Activated CD4-positive, alpha-beta T cell treated with anti-CD3 and anti-CD28 coated beads, Interleukin-2, amount 50 U/mL, for 24 hours (primary cell): ENCODE measurements at regions not wholly inside any gene's neighbourhood (a gene's known extent, or its start where the extent isn't known, plus 50 kb on each side); places are given as distances from the start of the nearest gene placed in this dataset.

Experiments used
- DNase-seq, 2 donors: peaks; one replicate each; pipeline ENCODE4 v3.0.0-alpha.2; 2020; ENCODE audit warnings: low read depth in 1 of 2, low spot score in 1 of 2

- peak in 1 of 2 donors; percentile 54 for DNase-seq
Measured at GRCh38 chr1:221829327-221830015, 87.6 kb upstream of the DUSP10 start.

DNA sequence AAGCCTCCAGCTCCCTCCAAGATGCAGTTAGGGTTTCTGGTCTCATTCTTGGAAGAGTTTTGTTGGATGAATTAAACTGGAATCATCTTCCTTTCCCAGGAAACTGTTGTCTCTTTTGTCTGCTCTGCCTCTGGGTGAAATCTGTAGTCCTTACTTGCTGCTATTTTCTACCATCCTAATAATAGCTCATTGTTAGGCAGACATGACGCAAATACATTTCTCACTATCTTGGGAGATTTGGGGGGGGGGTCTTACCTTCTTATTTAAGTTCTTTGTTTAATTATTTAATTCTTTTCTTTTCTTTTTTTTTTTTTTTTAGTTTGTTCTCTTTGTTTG, 85.4 kb upstream of the DUSP10 start:
- DNase-seq, result no peak

DNA sequence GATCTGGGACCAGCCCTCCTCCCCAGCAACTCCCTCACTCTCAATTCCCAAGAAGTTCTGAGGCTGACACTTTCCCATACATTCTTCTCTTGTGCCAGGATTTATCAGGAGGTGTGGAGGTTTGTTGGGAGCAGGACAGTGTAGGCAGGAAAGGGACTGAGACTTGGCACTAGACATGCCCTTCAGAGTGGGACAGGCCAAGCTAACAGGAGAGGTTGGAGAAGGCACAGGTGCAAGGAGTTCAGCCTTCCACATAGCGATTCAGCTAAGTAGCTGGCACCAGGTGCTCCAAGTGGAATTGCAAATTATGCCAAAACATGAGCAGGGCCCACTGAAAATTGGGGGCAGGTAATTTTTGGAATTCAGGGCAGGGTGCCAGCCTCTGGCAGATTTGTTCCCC, 83.0 kb upstream of the DUSP10 start:
- no peak for DNase-seq

GRCh38 chr1:221824025-221824424, 82.1 kb upstream of the DUSP10 start:
- no peak for DNase-seq

DNA sequence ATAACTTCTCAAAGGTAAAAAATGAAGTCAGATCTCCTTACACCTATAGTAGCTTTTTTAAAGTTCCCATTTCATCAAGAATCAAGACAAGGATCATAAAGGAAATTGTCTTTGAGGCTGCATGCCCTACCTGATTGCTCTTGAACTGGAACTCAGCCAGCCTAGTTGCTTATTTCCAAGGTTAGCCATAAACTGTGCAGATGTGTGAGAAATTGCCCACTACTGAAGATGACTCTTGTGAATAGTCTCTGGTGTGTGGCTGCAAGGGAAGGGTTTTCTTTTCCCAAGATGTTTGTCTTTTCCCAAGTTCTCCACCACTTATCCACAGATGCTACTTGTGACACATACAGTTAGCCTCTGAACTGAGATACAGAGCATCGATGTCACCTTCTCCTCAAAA, 81.7 kb upstream of the DUSP10 start:
- DNase-seq, result no peak

GRCh38 chr1:221823149-221823548, 81.3 kb upstream of the DUSP10 start:
- no peak for DNase-seq

- no peak for DNase-seq
Measured at GRCh38 chr1:221822591-221822990, 80.7 kb upstream of the DUSP10 start.

DNA sequence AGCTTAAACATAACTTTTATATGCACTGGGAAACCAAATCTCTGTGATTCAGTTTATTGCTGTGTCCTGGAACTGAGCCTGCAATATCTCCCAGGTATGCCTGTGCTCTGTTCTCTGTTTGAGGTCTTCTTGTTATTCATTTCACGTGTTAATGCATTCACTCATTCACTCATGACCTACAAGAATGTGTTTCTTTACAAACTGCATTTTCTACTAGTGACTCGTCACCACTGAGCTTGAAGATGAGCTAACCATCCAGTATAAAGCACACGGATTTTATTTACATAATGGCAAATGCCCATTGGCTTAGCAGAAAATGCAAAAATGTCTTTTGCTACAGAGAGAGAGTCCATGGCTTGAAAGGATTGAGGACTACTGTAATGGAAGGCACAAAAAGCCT, 75.0 kb upstream of the DUSP10 start:
- no peak for DNase-seq

DNA sequence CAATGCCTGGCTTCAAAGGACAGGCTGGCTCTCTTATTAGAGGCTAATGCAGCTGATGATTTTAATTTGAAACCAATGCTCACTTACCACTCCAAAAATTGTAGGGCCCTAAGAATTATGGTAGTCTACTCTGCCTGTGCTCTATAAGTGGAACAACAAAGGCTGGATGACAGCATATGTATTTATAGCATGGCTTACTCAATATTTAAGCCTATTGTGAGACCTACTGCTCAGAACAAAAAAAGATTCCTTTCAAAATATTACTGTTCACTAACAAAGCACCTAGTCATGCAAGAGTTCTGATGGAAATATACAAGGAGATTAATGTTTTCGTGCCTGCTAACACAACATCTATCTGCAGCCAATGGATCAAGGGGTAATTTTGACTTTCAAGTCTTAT, 73.8 kb upstream of the DUSP10 start:
- DNase-seq, result no peak

DNA sequence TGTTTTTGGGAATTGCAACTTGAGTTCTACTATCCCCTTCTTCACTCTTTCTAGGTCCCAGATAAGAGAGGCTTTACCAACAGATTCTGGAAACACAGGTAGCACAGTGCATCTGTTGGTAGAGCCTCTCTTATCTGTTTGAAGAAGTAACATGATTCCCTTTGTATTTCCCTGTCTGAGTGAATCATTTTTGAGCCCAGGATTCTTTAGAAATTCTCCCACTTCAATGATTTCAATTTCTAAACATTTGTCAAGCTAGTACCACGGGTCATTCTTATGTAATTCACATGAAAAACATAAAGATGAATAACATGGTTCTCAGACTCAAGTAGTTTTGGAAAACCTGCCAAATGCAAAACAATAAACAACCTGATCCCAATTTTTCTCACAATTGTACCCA, 72.0 kb upstream of the DUSP10 start:
- DNase-seq, result no peak

GRCh38 chr1:221812905-221813597, 71.2 kb upstream of the DUSP10 start:
- DNase-seq, result no peak

DNA sequence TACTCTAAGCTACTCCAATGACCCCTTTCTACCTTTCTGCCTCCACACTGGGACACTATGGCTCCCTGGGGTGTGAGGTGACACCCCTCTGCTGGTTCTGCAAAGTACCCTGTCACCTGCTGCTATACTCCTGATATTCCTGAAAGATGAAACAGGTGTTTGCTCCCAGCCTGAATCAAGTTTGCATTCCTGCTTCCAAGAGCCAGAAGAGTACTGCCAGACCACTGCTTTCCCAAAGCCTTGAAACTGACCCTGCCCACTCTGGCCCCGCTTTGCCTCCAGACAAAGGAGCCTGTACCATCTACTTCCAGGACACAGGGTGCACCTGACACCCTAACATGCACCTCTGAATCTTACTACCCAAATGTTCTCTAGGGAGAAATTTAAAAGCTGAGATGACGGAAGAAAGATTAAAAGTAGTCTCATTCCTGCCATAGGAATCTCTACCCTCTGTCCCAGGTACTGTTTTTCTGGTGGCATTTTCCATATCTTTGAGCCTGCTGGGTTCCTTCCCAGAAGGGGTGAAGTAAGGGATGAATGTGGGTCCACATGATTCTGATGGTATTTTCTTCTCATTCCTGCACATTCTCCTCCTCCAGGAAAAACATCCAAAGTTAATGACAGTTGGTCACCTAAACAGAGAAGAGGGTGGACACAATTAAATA, 70.3 kb upstream of the DUSP10 start:
- DNase-seq, result no peak

GRCh38 chr1:221810406-221810805, 68.5 kb upstream of the DUSP10 start:
- no peak for DNase-seq

- no peak for DNase-seq
Measured at GRCh38 chr1:221809091-221810029, 67.5 kb upstream of the DUSP10 start.

- DNase-seq, result no peak
Measured at GRCh38 chr1:221806984-221807383, 65.1 kb upstream of the DUSP10 start.

DNA sequence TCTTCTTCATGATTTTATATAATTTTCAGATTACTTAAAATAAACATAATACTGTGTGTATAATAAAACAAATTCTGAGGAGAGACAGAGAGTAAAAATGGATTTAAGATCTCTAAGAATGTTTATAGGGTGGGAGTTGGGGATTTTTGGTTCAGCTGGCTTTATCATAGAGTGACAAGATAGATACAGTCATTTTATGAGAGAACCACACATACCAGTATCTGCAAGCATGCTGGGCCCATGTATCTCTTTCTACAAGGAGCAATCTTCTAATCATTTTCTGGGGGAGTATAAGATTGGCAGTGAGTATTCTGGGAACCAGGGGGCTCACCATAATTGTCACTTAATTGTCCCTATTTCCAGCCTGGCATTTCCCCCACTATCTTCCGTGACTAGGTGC, 64.3 kb upstream of the DUSP10 start:
- DNase-seq, result no peak

GRCh38 chr1:221805121-221805520, 63.2 kb upstream of the DUSP10 start:
- no peak for DNase-seq

DNA sequence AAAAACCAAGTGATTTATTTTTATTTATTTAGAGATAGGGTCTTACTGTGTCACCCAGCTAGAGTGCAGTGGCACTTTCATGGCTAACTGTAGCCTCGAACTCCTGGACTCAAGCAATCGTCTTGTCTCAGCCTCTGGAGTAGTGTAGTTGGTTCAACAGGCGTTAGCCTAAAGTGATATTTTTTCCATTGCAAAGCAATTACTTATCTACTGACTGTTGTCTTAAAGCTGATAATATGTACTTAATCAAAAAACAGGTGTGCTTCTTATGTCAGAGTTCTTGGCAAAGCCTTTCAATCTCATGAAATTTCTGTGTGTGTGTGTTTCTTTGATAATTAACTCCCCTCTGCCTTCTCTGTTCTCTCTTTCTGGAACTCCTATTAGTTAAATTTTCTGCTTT, 62.4 kb upstream of the DUSP10 start:
- DNase-seq, result no peak

DNA sequence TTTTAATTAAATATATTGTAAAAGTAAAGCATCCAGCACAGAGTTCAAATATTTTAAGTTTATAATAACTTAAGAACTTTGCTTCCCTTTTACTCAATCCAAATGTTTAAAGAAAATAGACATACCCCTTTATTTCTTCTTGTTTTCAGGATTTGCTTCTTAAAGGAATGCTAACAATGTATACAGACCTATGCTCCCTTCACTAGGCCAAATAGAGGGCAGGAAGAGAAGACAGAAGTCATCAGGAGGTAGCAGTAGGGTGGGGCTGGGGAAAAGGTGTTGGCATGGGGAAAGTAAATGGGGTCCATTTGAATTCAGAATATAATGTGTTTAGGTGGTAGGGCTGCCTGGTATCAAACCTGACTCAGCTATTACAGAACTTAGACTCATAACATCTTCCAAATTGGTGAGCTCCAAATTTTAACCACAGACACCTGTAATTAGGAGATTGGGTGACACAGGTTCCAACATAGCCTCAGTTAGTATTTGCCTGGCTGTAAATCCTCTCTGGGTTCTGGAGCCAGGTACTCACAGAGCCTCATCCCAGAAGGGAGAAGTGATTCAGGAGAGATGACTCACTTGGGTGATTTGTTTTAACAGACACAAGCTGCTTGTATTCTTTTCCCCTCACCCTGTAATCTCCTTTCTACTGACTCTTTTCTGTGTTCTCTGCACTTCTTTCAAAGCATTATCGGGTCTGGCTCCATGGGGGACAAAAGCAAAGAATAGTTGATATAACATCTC, 60.1 kb upstream of the DUSP10 start:
- no peak for DNase-seq

- no peak for DNase-seq
Measured at GRCh38 chr1:221801251-221801661, 59.4 kb upstream of the DUSP10 start.

GRCh38 chr1:221800831-221801230, 58.9 kb upstream of the DUSP10 start:
- no peak for DNase-seq
